ENCODE measurements at regions not wholly inside any gene's neighbourhood (a gene's known extent, or its start where the extent isn't known, plus 50 kb on each side); places are given as distances from the start of the nearest gene placed in this dataset.

DNA sequence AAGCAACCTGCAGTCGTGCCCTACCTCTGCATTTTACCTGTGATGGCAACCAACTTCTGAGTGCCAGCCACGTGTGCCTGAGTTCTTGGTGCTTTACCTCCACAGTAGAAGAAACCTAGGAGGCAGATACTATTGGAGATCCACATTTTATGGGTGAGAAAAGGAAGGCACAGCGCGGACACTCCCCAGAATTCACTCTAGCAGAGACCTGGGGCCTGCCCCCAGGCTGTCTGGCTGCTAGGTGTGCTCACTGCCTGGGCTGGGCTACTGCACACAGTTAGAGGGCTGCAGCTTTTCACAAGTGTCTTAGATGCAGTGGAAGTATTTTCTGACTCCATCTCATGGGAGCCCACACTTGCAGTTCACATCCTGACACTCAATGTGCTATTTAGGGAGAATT is 598.8 kb upstream of the ADAMTS16 start:
- H3K4me3 ChIP-seq (ENCODE audit: control insufficient read depth, low read depth, low read length), result no peak overlapping the region
- no peak for DNase-seq (ENCODE audit: low read depth)
- TF ChIP-seq, protein P1, sequence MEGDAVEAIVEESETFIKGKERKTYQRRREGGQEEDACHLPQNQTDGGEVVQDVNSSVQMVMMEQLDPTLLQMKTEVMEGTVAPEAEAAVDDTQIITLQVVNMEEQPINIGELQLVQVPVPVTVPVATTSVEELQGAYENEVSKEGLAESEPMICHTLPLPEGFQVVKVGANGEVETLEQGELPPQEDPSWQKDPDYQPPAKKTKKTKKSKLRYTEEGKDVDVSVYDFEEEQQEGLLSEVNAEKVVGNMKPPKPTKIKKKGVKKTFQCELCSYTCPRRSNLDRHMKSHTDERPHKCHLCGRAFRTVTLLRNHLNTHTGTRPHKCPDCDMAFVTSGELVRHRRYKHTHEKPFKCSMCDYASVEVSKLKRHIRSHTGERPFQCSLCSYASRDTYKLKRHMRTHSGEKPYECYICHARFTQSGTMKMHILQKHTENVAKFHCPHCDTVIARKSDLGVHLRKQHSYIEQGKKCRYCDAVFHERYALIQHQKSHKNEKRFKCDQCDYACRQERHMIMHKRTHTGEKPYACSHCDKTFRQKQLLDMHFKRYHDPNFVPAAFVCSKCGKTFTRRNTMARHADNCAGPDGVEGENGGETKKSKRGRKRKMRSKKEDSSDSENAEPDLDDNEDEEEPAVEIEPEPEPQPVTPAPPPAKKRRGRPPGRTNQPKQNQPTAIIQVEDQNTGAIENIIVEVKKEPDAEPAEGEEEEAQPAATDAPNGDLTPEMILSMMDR (IDR thresholded peaks at IDR 0.05; ENCODE audit: control insufficient read depth, insufficient read depth, low read depth, low read length, missing control alignments), result no peak

DNA sequence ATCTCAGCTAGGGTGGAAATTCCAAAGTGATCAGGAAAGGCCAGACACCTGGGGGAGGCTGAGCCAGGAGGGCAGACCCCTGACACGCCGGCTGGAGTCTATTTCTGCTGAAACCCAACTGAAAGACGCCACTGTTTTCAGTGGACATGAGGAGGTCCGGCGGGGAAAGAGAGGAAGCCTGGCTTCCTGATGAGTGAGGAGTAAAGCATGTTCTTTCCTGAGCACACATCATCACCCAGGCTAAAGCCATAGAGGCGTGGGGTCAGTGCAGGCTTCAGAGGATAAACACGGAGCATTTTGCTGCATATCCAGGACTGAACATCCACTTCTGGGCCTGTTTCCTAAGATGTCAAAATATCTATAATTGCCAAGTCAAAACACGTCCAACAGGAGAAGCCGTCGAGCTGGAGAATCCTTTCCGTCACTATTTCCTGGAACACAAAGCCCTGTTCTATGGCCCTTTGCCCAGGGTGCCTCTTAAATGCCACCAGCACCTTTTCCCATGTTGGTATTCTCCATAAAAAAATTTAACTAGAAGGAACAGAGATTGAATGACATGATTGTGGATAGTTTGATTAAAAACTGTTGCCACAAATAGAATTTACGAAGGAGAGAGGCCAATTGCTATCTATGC is 597.9 kb upstream of the ADAMTS16 start:
- H3K4me3 ChIP-seq (ENCODE audit: control insufficient read depth, low read depth, low read length), result no peak overlapping the region
- TF ChIP-seq, protein P1 (IDR thresholded peaks at IDR 0.05; ENCODE audit: control insufficient read depth, insufficient read depth, low read depth, low read length, missing control alignments), result no peak
- no peak for DNase-seq (ENCODE audit: low read depth)

DNA sequence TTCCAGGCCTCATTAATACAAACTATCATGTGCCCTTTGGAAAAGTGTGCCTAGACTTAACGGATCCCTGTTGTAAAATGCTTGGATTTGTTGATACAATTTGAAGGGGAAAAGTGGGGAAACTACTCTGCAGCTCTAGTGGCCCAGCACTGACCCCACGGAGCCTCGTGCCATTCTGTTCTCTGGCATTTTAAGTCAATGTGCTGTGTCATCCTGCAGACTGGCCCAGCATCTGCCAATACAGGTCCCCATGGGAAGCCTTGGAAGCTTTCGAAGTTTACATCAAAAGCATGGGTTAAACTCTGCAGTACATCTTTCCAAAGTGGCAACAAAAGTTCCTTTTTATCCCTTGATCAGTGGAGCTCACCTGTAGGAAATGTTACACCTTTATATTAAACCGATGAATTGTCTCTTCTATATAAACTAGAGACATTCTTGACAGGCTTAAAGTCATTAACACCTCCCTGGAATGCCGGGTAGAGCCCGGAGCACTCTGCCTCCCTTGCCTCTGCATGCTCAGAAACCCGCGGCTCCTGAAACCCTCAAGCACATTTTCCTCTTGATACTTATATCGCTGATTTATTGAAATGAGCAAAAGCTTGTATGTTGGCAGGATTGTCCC is 596.0 kb upstream of the ADAMTS16 start:
- no peak for DNase-seq (ENCODE audit: low read depth)
- TF ChIP-seq, protein P1 (IDR thresholded peaks at IDR 0.05; ENCODE audit: control insufficient read depth, insufficient read depth, low read depth, low read length, missing control alignments), result no peak
- H3K4me3 ChIP-seq (ENCODE audit: control insufficient read depth, low read depth, low read length), result no peak overlapping the region

DNA sequence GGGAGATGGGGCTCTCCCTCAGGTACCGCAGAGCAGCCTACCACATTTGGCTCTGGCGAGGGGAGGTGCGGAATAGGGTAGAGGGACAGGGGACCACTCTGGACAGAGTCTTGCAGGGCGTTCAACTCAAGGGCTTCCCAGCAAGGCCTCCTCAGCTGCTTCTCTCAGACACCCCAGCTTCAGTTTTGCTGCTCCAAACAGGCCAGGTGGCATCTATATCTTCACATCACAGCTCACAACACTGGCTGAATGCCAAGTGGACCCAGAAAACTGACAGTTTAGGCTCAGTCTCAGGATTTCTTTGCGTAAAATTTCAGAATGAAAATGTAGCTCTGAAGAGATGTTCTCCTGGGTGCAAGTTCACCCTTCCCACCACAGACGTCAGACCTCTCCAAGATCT is 592.6 kb upstream of the ADAMTS16 start:
- TF ChIP-seq, protein P1 (IDR thresholded peaks at IDR 0.05; ENCODE audit: control insufficient read depth, insufficient read depth, low read depth, low read length, missing control alignments), result no peak
- DNase-seq (ENCODE audit: low read depth), result no peak
- no peak overlapping the region for H3K4me3 ChIP-seq (ENCODE audit: control insufficient read depth, low read depth, low read length)

DNA sequence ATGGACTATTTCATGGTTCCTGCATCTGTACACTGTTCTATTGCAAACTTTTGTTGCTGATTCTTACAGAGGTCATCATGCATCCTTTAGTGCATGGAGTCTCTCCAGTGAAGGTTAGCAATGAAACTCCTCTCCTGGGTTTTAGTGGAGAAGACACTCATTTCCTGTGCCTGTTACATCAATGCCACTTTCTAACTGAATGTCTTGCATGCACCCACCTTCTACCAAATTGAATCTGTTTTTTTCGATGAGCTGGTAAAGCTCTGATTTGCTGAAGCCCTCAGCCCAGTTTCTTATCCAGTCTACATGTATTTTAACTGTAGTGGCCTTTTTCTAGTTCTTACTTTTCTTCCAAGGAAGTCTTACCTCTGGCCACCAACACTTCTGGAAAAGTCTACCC is 591.8 kb upstream of the ADAMTS16 start:
- TF ChIP-seq, protein P1 (IDR thresholded peaks at IDR 0.05; ENCODE audit: control insufficient read depth, insufficient read depth, low read depth, low read length, missing control alignments), result no peak
- DNase-seq (ENCODE audit: low read depth), result no peak
- no peak overlapping the region for H3K4me3 ChIP-seq (ENCODE audit: control insufficient read depth, low read depth, low read length)

DNA sequence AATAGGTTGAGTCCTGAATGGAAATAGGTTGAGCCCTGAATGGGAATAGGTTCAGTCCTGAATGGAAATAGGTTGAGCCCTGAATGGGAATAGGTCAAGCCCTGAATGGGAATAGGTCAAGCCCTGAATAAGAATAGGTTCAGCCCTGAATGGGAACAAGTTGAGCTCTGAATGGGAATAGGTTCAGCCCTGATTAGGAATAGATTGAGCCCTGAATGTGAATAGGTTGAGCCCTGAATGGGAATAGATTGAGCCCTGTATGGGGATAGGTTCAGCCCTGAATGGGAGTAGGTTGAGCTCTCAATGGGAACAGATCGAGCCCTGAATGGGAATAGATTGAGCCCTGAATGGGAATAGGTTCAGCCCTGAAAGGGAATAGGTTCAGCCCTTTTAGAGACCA is 590.8 kb upstream of the ADAMTS16 start:
- no peak for DNase-seq (ENCODE audit: low read depth)
- TF ChIP-seq, protein P1 (IDR thresholded peaks at IDR 0.05; ENCODE audit: control insufficient read depth, insufficient read depth, low read depth, low read length, missing control alignments), result no peak

More for the DNA sequence above, 590.8 kb upstream of the ADAMTS16 start:
- no peak overlapping the region for H3K4me3 ChIP-seq (ENCODE audit: control insufficient read depth, low read depth, low read length)

Measured in AG09309 (cell line).